Chondrocyte (in vitro differentiated cells): ENCODE measurements at regions not wholly inside any gene's neighbourhood (a gene's known extent, or its start where the extent isn't known, plus 50 kb on each side); places are given as distances from the start of the nearest gene placed in this dataset.

ENCODE experiments used
- DNase-seq: peaks from one replicate; pipeline ENCODE4 v3.0.0; 2021; ENCODE audit warnings: mixed read lengths, low spot score
- H3K27ac Mint-ChIP-seq: one replicate; pipeline ENCODE4 v1.8.0; 2021; ENCODE audit warnings: mild to moderate bottlenecking, moderate library complexity, mixed read lengths; ENCODE audit not compliant: unreplicated experiment
- H3K27me3 Mint-ChIP-seq: 2 replicates; pipeline ENCODE4 v1.8.0; 2021; ENCODE audit warnings: low read depth, mixed read lengths
- H3K36me3 Mint-ChIP-seq: 2 replicates; pipeline ENCODE4 v1.8.0; 2021; ENCODE audit warnings: low read depth, mixed read lengths
- H3K4me1 Mint-ChIP-seq: 2 replicates; pipeline ENCODE4 v1.8.0; 2021; ENCODE audit warnings: low read depth, mild to moderate bottlenecking, mixed read lengths
- H3K4me3 Mint-ChIP-seq: one replicate; pipeline ENCODE4 v1.8.0; 2021; ENCODE audit warnings: mild to moderate bottlenecking, moderate library complexity, mixed read lengths; ENCODE audit not compliant: unreplicated experiment
- H3K9me3 Mint-ChIP-seq: 2 replicates; pipeline ENCODE4 v1.8.0; 2021; ENCODE audit warnings: low read depth, mixed read lengths
- CTCF ChIP-seq: fragments of 200-600 bp; sonication (generic); IDR thresholded peaks from 2 replicates; pipeline ENCODE4 v1.5.0; 2021; ENCODE audit warnings: antibody characterized with exemption, mild to moderate bottlenecking, moderate library complexity

GRCh38 chr5:155285706-155286105 is 272.2 kb downstream of the KIF4B start:
- no peak overlapping the region for H3K27ac Mint-ChIP-seq
- H3K4me3 Mint-ChIP-seq, result no peak overlapping the region
- peaks cover 11% of the 10 kb centered on the region for H3K27me3 Mint-ChIP-seq
- H3K9me3 Mint-ChIP-seq, result no peaks in the 10 kb centered on the region
- no peak for TF ChIP-seq CTCF
- no peak for DNase-seq
- H3K4me1 Mint-ChIP-seq, result no peaks in the 10 kb centered on the region
- no peaks in the 10 kb centered on the region for H3K36me3 Mint-ChIP-seq

GRCh38 chr5:155290937-155291336 is 277.4 kb downstream of the KIF4B start:
- Mint-ChIP-seq H3K4me3 (no peak overlapping the region), H3K27ac (no peak overlapping the region), H3K36me3 (no peaks in the 10 kb centered on the region), H3K27me3 (no peaks in the 10 kb centered on the region), H3K9me3 (peaks cover 6% of the 10 kb centered on the region), H3K4me1 (no peaks in the 10 kb centered on the region)
- no peak for TF ChIP-seq CTCF
- DNase-seq, result no peak

GRCh38 chr5:155293605-155294178 is 280.1 kb downstream of the KIF4B start:
- Mint-ChIP-seq H3K27me3 (no peaks in the 10 kb centered on the region), H3K4me1 (no peaks in the 10 kb centered on the region), H3K36me3 (no peaks in the 10 kb centered on the region), H3K27ac (no peak overlapping the region), H3K9me3 (peaks cover 10% of the 10 kb centered on the region), H3K4me3 (no peak overlapping the region)
- TF ChIP-seq CTCF, result no peak
- DNase-seq, result no peak

GRCh38 chr5:155295111-155295510 is 281.6 kb downstream of the KIF4B start:
- no peak overlapping the region for H3K27ac Mint-ChIP-seq
- no peaks in the 10 kb centered on the region for H3K27me3 Mint-ChIP-seq
- no peak for DNase-seq
- H3K4me3 Mint-ChIP-seq, result no peak overlapping the region
- H3K36me3 Mint-ChIP-seq, result no peaks in the 10 kb centered on the region
- H3K4me1 Mint-ChIP-seq, result no peaks in the 10 kb centered on the region
- H3K9me3 Mint-ChIP-seq, result peaks cover 10% of the 10 kb centered on the region
- no peak for TF ChIP-seq CTCF

GRCh38 chr5:155299386-155300005 is 285.9 kb downstream of the KIF4B start:
- Mint-ChIP-seq H3K9me3 (peaks cover 4% of the 10 kb centered on the region), H3K4me1 (no peaks in the 10 kb centered on the region), H3K27ac (no peak overlapping the region), H3K27me3 (no peaks in the 10 kb centered on the region), H3K36me3 (no peaks in the 10 kb centered on the region), H3K4me3 (no peak overlapping the region)
- DNase-seq, result no peak
- no peak for TF ChIP-seq CTCF
